H1 (cell line): ENCODE measurements at regions not wholly inside any gene's neighbourhood (a gene's known extent, or its start where the extent isn't known, plus 50 kb on each side); places are given as distances from the start of the nearest gene placed in this dataset.
A peak's percentile ranks its signal among the peaks of the same experiment; 100 is the strongest.

ENCODE experiments used
- CTCF ChIA-PET: fragments of 300-600 bp; sonication (Branson Sonifier 250); formaldehyde crosslinking; loops from one replicate; lab custom pipeline; 2021; ENCODE audit not compliant: partially characterized antibody; lab: Charles Lee
- POLR2A ChIA-PET: fragments of 300-600 bp; sonication (Branson Sonifier 250); formaldehyde crosslinking; loops from one replicate; lab custom pipeline; 2021; ENCODE audit warnings: inconsistent platforms; ENCODE audit not compliant: partially characterized antibody; lab: Charles Lee
- DNase-seq, 2 experiments: peaks; one replicate each; pipeline versions ENCODE4 v3.0.0 to v3.0.0-alpha.2; 2010 to 2022; ENCODE audit warnings: low spot score in 2 of 2, low read depth in 1 of 2, mixed read lengths in 1 of 2
- FAIRE-seq: peaks from 2 replicates; lab custom pipeline; 2011; peaks lifted over from hg19 to GRCh38; lab: Jason Lieb, UNC
- H2AFZ ChIP-seq: 2 replicates; pipeline ENCODE4 v1.8.1; 2012; ENCODE audit warnings: low read length, inconsistent platforms
- H2AK5ac ChIP-seq: 2 replicates; pipeline ENCODE4 v1.6.1; 2013; ENCODE audit warnings: low read depth, low read length
- H2BK120ac ChIP-seq: replicated peaks from 2 replicates; pipeline ENCODE3; 2013; ENCODE audit warnings: low read depth, low read length, inconsistent platforms
- H2BK12ac ChIP-seq: 2 replicates; pipeline ENCODE4 v1.6.1; 2013; ENCODE audit warnings: low read depth, low read length
- H2BK15ac ChIP-seq: 2 replicates; pipeline ENCODE4 v1.6.1; 2013; ENCODE audit warnings: low read length
- H2BK20ac ChIP-seq: 2 replicates; pipeline ENCODE4 v1.6.1; 2013; ENCODE audit warnings: low read length
- H2BK5ac ChIP-seq: 2 replicates; pipeline ENCODE4 v1.6.1; 2013; ENCODE audit warnings: low read depth, low read length
- H3K14ac ChIP-seq: 2 replicates; pipeline ENCODE4 v1.6.1; 2013; ENCODE audit warnings: inconsistent platforms; ENCODE audit not compliant: insufficient read length
- H3K18ac ChIP-seq: 2 replicates; pipeline ENCODE4 v1.6.1; 2013; ENCODE audit warnings: low read length; ENCODE audit errors: extremely low read depth
- H3K23ac ChIP-seq: 2 replicates; pipeline ENCODE4 v1.6.1; 2013; ENCODE audit warnings: inconsistent platforms; ENCODE audit not compliant: insufficient read length
- H3K23me2 ChIP-seq: 2 replicates; pipeline ENCODE4 v1.6.1; 2013; ENCODE audit warnings: low read depth, low read length
- H3K27ac ChIP-seq: 2 replicates; pipeline ENCODE4 v1.6.1; 2011; ENCODE audit warnings: low read depth, low read length, inconsistent platforms
- H3K27me3 ChIP-seq, 4 experiments: replicated peaks in 1 of 4; 1 replicate in 1 of 4; 2 replicates in 3 of 4; pipeline versions ENCODE4 v1.6.1 to v1.8.1; 2011 to 2013; ENCODE audit warnings: low read length in 3 of 4, mild to moderate bottlenecking in 3 of 4, inconsistent platforms in 2 of 4, mixed read lengths in 2 of 4, moderate library complexity in 1 of 4; ENCODE audit not compliant: control insufficient read depth in 3 of 4, insufficient read depth in 3 of 4; ENCODE audit errors: extremely low read depth in 1 of 4
- H3K36me3 ChIP-seq, 4 experiments: 2 replicates each; pipeline versions ENCODE4 v1.6.1 to v1.8.1; 2011 to 2013; ENCODE audit warnings: mild to moderate bottlenecking in 4 of 4, low read length in 3 of 4, moderate library complexity in 2 of 4, control low read depth in 1 of 4, inconsistent platforms in 1 of 4; ENCODE audit not compliant: insufficient read depth in 4 of 4, control insufficient read depth in 2 of 4
- H3K4ac ChIP-seq: replicated peaks from 2 replicates; pipeline ENCODE3; 2013; ENCODE audit warnings: low read length, low read depth, mixed read lengths, inconsistent platforms; ENCODE audit not compliant: insufficient read length
- H3K4me1 ChIP-seq, 4 experiments: replicated peaks in 1 of 4; 1 replicate in 1 of 4; 2 replicates in 3 of 4; pipeline versions ENCODE4 v1.6.1 to v1.8.1; 2011 to 2013; ENCODE audit warnings: low read length in 3 of 4, inconsistent platforms in 2 of 4, mixed read lengths in 1 of 4; ENCODE audit not compliant: insufficient read depth in 4 of 4, control insufficient read depth in 3 of 4
- H3K4me2 ChIP-seq, 2 experiments: 2 replicates each; pipeline versions ENCODE4 v1.6.1 to v1.8.1; 2011 to 2013; ENCODE audit warnings: low read depth in 2 of 2, low read length in 2 of 2, control low read depth in 1 of 2, inconsistent platforms in 1 of 2, mild to moderate bottlenecking in 1 of 2; ENCODE audit not compliant: insufficient read depth in 1 of 2
- H3K4me3 ChIP-seq, 4 experiments: fragments of 200-600, 300-600 bp in 1 of 4; sonication (generic), shearing (Covaris generic), sonication (Bioruptor Twin) in 1 of 4; 2 replicates each; pipeline versions ENCODE4 v1.5.1 to v1.8.1; 2011 to 2016; ENCODE audit warnings: low read length in 4 of 4, low read depth in 3 of 4, control low read depth in 2 of 4, inconsistent platforms in 2 of 4, mild to moderate bottlenecking in 2 of 4, mixed read lengths in 1 of 4, moderate library complexity in 1 of 4; ENCODE audit not compliant: insufficient read depth in 2 of 4; ENCODE audit errors: extremely low read depth in 1 of 4
- H3K56ac ChIP-seq: replicated peaks from 2 replicates; pipeline ENCODE3; 2013; ENCODE audit warnings: low read depth, mild to moderate bottlenecking, mixed read lengths, low read length, inconsistent platforms; ENCODE audit not compliant: insufficient read length
- H3K79me1 ChIP-seq: 2 replicates; pipeline ENCODE4 v1.6.1; 2013; ENCODE audit warnings: low read depth, low read length, control low read depth
- H3K79me2 ChIP-seq, 2 experiments: 2 replicates each; pipeline versions ENCODE4 v1.6.1 to v1.8.1; 2012 to 2013; ENCODE audit warnings: low read length in 2 of 2, mild to moderate bottlenecking in 2 of 2, inconsistent platforms in 1 of 2; ENCODE audit not compliant: insufficient read depth in 2 of 2, control insufficient read depth in 1 of 2
- H3K9ac ChIP-seq, 4 experiments: replicated peaks in 1 of 4; 1 replicate in 1 of 4; 2 replicates in 3 of 4; pipeline versions ENCODE4 v1.6.1 to v1.8.1; 2011 to 2013; ENCODE audit warnings: low read depth in 3 of 4, low read length in 3 of 4, control low read depth in 2 of 4, mild to moderate bottlenecking in 2 of 4, moderate library complexity in 2 of 4, inconsistent platforms in 1 of 4; ENCODE audit errors: extremely low read depth in 1 of 4
- H3K9me3 ChIP-seq, 2 experiments: 2 replicates each; pipeline versions ENCODE4 v1.6.1 to v1.8.1; 2012 to 2013; ENCODE audit warnings: mild to moderate bottlenecking in 2 of 2, moderate library complexity in 2 of 2, control low read depth in 1 of 2, inconsistent platforms in 1 of 2, low read depth in 1 of 2, low read length in 1 of 2, mixed read lengths in 1 of 2; ENCODE audit not compliant: insufficient read depth in 2 of 2
- H4K20me1 ChIP-seq, 2 experiments: replicated peaks in 1 of 2; 2 replicates each; pipeline versions ENCODE3 to v1.8.1; 2011 to 2013; ENCODE audit warnings: inconsistent platforms in 2 of 2, low read length in 2 of 2, mild to moderate bottlenecking in 1 of 2; ENCODE audit not compliant: insufficient read depth in 2 of 2, control insufficient read depth in 1 of 2
- H4K5ac ChIP-seq: 2 replicates; pipeline ENCODE4 v1.6.1; 2013; ENCODE audit warnings: low read length, low read depth, mixed read lengths, inconsistent platforms; ENCODE audit not compliant: insufficient read length
- H4K8ac ChIP-seq: 2 replicates; pipeline ENCODE4 v1.8.0; 2013; ENCODE audit warnings: mild to moderate bottlenecking, moderate library complexity, low read length, inconsistent platforms; ENCODE audit not compliant: insufficient read depth; ENCODE audit errors: extremely low read depth
- H4K91ac ChIP-seq: replicated peaks from 2 replicates; pipeline ENCODE3; 2013; ENCODE audit warnings: low read length, mixed read lengths, inconsistent platforms; ENCODE audit not compliant: insufficient read length
- GABPA ChIP-seq: IDR thresholded peaks from 2 replicates; pipeline ENCODE4 v1.6.1; 2011; ENCODE audit warnings: mild to moderate bottlenecking, low read length, moderate library complexity, borderline replicate concordance; ENCODE audit not compliant: insufficient read depth
- NRF1 ChIP-seq: IDR thresholded peaks from 2 replicates; pipeline ENCODE4 v1.6.1; 2011; ENCODE audit warnings: mild to moderate bottlenecking, low read depth, low read length, improper control_type of control experiment
- WGBS, 2 experiments: shearing (Covaris generic) in 1 of 2; methylation state at CpG; one replicate each; pipeline versions ENCODE4 v1.1.6 to v1.1.7; 2013 to 2015; ENCODE audit warnings: low lambda C conversion rate in 2 of 2, mixed read lengths in 2 of 2, inconsistent platforms in 1 of 2, low coverage in 1 of 2, missing lambda C conversion rate in 1 of 2; ENCODE audit not compliant: insufficient replicate concordance in 2 of 2, insufficient coverage in 1 of 2, insufficient read length in 1 of 2; ENCODE audit errors: extremely low coverage in 1 of 2, missing lambda C conversion rate in 1 of 2; 5-methylcytosine and 5-hydroxymethylcytosine counted together
- TF ChIP-seq, protein P1 (sequence below): IDR thresholded peaks from 2 replicates; pipeline ENCODE4 v1.6.1; 2011; ENCODE audit warnings: low read depth, mild to moderate bottlenecking, low read length; ENCODE audit not compliant: insufficient read depth

DNA sequence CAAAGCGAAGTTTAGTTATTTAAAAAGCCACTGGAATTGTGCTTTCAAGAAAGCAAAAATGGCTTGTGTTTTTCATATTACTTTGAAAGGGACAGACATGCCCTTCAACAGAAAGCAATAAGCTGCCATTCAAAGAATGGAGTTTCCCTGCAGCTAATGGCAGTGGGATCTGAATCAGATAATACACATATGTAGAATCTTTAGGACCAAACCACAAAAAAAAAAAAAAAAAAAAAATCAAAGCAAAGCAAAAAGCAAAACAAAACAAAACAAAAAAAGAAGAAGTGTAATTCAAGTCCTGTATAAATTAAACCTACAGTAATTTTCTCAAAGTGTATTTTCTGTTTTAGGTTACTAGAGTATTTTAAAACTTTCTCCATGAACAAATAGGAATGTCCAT, 63.6 kb upstream of the ZNF217 start:
- CTCF ChIA-PET, result interaction anchor here (0.6 to 1.3 kb wide), 6 partner anchors 17 to 1627 kb away, joined by 3 to 5 read pairs (median 3); no protein-coding TSS in a partner anchor
- FAIRE-seq (no peak), DNase-seq (no peak)
- no peak overlapping the region for H2BK5ac ChIP-seq
- POLR2A ChIA-PET, result no interaction called here
- H3K4me2 ChIP-seq, result no peak overlapping the region
- no peak overlapping the region for H3K14ac ChIP-seq
- no peak overlapping the region for H4K8ac ChIP-seq
- H3K4me3 ChIP-seq, result 0 out of 8 replicates have a peak overlapping the region, but pooled peaks of 1 of the 4 experiments have one; percentile 8
- no peak overlapping the region for H4K91ac ChIP-seq
- H3K23ac ChIP-seq, result no peak overlapping the region
- peaks cover 1 to 11% (median 7%) of the 10 kb centered on the region in 4 experiments; a peak in 3 of 7 replicates for H3K4me1 ChIP-seq
- H3K79me1 ChIP-seq, result no peaks in the 10 kb centered on the region
- no peak overlapping the region for H2BK20ac ChIP-seq
- no peak overlapping the region; the same call in 1 of the 2 replicates for H3K18ac ChIP-seq
- no peak overlapping the region for H2BK15ac ChIP-seq
- H4K5ac ChIP-seq, result no peak overlapping the region
- no peak overlapping the region for H2BK120ac ChIP-seq
- no peaks in the 10 kb centered on the region for H3K36me3 ChIP-seq
- H2BK12ac ChIP-seq, result no peak overlapping the region
- H3K9ac ChIP-seq, result no peak overlapping the region
- no peaks in the 10 kb centered on the region; the same call in 1 of the 2 replicates for H3K23me2 ChIP-seq
- no peaks in the 10 kb centered on the region for H4K20me1 ChIP-seq
- 71% methylated on average over 1 of the region's 1 CpG; no CpG with 5 or more reads in 1 of the 2 experiments for WGBS, 2 experiments
- H2AFZ ChIP-seq, result no peak overlapping the region
- H3K4ac ChIP-seq, result no peak overlapping the region
- no peak overlapping the region for H2AK5ac ChIP-seq
- TF ChIP-seq NRF1 (no peak), GABPA (no peak)
- TF ChIP-seq, protein P1, sequence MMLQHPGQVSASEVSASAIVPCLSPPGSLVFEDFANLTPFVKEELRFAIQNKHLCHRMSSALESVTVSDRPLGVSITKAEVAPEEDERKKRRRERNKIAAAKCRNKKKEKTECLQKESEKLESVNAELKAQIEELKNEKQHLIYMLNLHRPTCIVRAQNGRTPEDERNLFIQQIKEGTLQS, result no peak
- H3K79me2 ChIP-seq, result no peaks in the 10 kb centered on the region
- H3K56ac ChIP-seq, result no peak overlapping the region
- no peak overlapping the region for H3K27ac ChIP-seq
- H3K9me3 ChIP-seq, result no peaks in the 10 kb centered on the region
- H3K27me3 ChIP-seq, result no peaks in the 10 kb centered on the region
